Hepatocyte (in vitro differentiated cells): ENCODE measurements at regions not wholly inside any gene's neighbourhood (a gene's known extent, or its start where the extent isn't known, plus 50 kb on each side); places are given as distances from the start of the nearest gene placed in this dataset.
A peak's percentile ranks its signal among the peaks of the same experiment; 100 is the strongest.

ENCODE experiments used
- DNase-seq: peaks from one replicate; pipeline ENCODE4 v3.0.0-alpha.2; 2016; ENCODE audit warnings: low spot score
- H2AFZ ChIP-seq: fragments of 200-600 bp; sonication (generic); 2 replicates; pipeline ENCODE4 v1.6.0; 2016; ENCODE audit warnings: antibody characterized with exemption, mild to moderate bottlenecking
- H3K27ac ChIP-seq: fragments of 200-600 bp; sonication (generic); 2 replicates; pipeline ENCODE4 v1.5.1; 2016; ENCODE audit warnings: mild to moderate bottlenecking
- H3K27me3 ChIP-seq: fragments of 200-600 bp; sonication (generic); 2 replicates; pipeline ENCODE4 v1.6.1; 2016
- H3K36me3 ChIP-seq: fragments of 200-600 bp; sonication (generic); replicated peaks from 2 replicates; pipeline ENCODE4 v1.5.1; 2016; ENCODE audit warnings: low read depth; ENCODE audit not compliant: insufficient read depth
- H3K4me1 ChIP-seq: fragments of 200-600 bp; sonication (generic); 2 replicates; pipeline ENCODE4 v1.5.1; 2016; ENCODE audit warnings: mild to moderate bottlenecking, moderate library complexity; ENCODE audit not compliant: insufficient read depth
- H3K4me2 ChIP-seq: fragments of 200-600 bp; sonication (generic); 2 replicates; pipeline ENCODE4 v1.6.0; 2016
- H3K4me3 ChIP-seq: fragments of 200-600 bp; sonication (generic); 2 replicates; pipeline ENCODE4 v1.5.1; 2016; ENCODE audit warnings: mild to moderate bottlenecking
- H3K79me2 ChIP-seq: fragments of 200-600 bp; sonication (generic); 2 replicates; pipeline ENCODE4 v1.6.0; 2017; ENCODE audit warnings: mild to moderate bottlenecking
- H3K9me2 ChIP-seq: fragments of 200-600 bp; sonication (generic); replicated peaks from 2 replicates; pipeline ENCODE4 v1.6.0; 2017; ENCODE audit warnings: mild to moderate bottlenecking; ENCODE audit not compliant: insufficient read depth
- H3K9me3 ChIP-seq: fragments of 200-600 bp; sonication (generic); 2 replicates; pipeline ENCODE4 v1.5.1; 2016; ENCODE audit warnings: low read depth, mild to moderate bottlenecking
- H4K20me1 ChIP-seq: fragments of 200-600 bp; sonication (generic); 2 replicates; pipeline ENCODE4 v1.6.0; 2016; ENCODE audit warnings: mild to moderate bottlenecking; ENCODE audit not compliant: insufficient read depth, poor library complexity, severe bottlenecking
- CTCF ChIP-seq: fragments of 200-600 bp; sonication (generic); IDR thresholded peaks from 2 replicates; pipeline ENCODE4 v1.5.1; 2016; ENCODE audit warnings: antibody characterized with exemption, mild to moderate bottlenecking; ENCODE audit not compliant: poor library complexity
- EZH2 ChIP-seq: fragments of 200-600 bp; sonication (generic); IDR thresholded peaks from 2 replicates; pipeline ENCODE4 v1.6.1; 2016; ENCODE audit warnings: antibody characterized with exemption, mild to moderate bottlenecking, borderline replicate concordance
- EZH2phosphoT487 ChIP-seq: fragments of 200-600 bp; sonication (generic); IDR thresholded peaks from one replicate; pipeline ENCODE4 v1.6.1; 2018; ENCODE audit warnings: antibody characterized with exemption, mild to moderate bottlenecking, low read depth, moderate library complexity; ENCODE audit not compliant: unreplicated experiment, severe bottlenecking
- WGBS: methylation state at CpG from one replicate; pipeline ENCODE4 v1.1.6; 2016; ENCODE audit warnings: low lambda C conversion rate; ENCODE audit errors: missing lambda C conversion rate; 5-methylcytosine and 5-hydroxymethylcytosine counted together

- Histone ChIP-seq H3K9me3 (no peaks in the 10 kb centered on the region), H3K27ac (no peak overlapping the region), H3K27me3 (no peaks in the 10 kb centered on the region), H3K79me2 (no peaks in the 10 kb centered on the region), H3K4me3 (no peak overlapping the region), H3K36me3 (no peaks in the 10 kb centered on the region), H3K4me1 (no peaks in the 10 kb centered on the region), H2AFZ (no peak overlapping the region), H4K20me1 (no peaks in the 10 kb centered on the region), H3K9me2 (no peaks in the 10 kb centered on the region), H3K4me2 (no peak overlapping the region)
- no peak for TF ChIP-seq EZH2
- no peak for TF ChIP-seq CTCF
- TF ChIP-seq EZH2phosphoT487, result no peak
- 71% methylated on average over 1 of the region's 1 CpG for WGBS
- DNase-seq, result no peak
Measured at GRCh38 chr4:57865264-57865663, 755.1 kb upstream of the IGFBP7 start.

- TF ChIP-seq CTCF (no peak), EZH2phosphoT487 (no peak), EZH2 (no peak)
Measured at GRCh38 chr4:57854748-57855147, 744.6 kb upstream of the IGFBP7 start.

GRCh38 chr4:57850141-57850540, 740.0 kb upstream of the IGFBP7 start:
- Histone ChIP-seq H2AFZ (no peak overlapping the region), H3K9me2 (no peaks in the 10 kb centered on the region), H3K36me3 (no peaks in the 10 kb centered on the region), H3K9me3 (no peaks in the 10 kb centered on the region), H3K27me3 (no peaks in the 10 kb centered on the region), H3K4me2 (no peak overlapping the region), H4K20me1 (no peaks in the 10 kb centered on the region), H3K27ac (no peak overlapping the region), H3K4me1 (peaks cover 4% of the 10 kb centered on the region), H3K79me2 (no peaks in the 10 kb centered on the region), H3K4me3 (no peak overlapping the region)
- no peak for TF ChIP-seq EZH2phosphoT487
- TF ChIP-seq CTCF, result no peak
- no peak for DNase-seq

More at GRCh38 chr4:57854748-57855147, 744.6 kb upstream of the IGFBP7 start:
- Histone ChIP-seq H3K4me2 (peak overlapping the region; percentile 64), H3K9me3 (no peaks in the 10 kb centered on the region), H3K79me2 (no peaks in the 10 kb centered on the region), H3K4me1 (no peaks in the 10 kb centered on the region), H3K4me3 (no peak overlapping the region), H3K9me2 (no peaks in the 10 kb centered on the region), H3K27me3 (no peaks in the 10 kb centered on the region), H2AFZ (peak overlapping the region; percentile 13), H3K36me3 (no peaks in the 10 kb centered on the region), H3K27ac (no peak overlapping the region), H4K20me1 (no peaks in the 10 kb centered on the region)
- 60% methylated on average over 3 of the region's 3 CpGs for WGBS
- no peak for DNase-seq

DNA sequence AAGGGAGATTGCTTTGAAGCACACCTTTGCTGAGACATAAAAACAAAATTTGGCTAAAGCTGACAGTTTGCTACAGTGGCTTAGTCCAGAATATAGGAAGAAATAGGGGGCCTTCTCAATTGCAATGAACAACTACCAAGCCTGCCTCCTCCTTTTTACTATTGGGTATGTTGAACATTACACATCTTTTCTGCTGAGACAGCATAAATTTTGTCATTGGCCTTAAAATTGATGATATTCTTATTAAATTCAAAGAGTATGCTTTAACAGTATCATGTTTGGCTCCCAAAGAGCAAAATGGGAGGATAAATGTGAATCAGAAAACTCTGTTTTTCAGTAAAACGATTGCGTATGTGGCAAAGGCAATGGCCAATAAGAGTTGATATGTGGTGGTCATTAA, 721.9 kb upstream of the IGFBP7 start:
- 93% methylated on average over 2 of the region's 2 CpGs for WGBS
- Histone ChIP-seq H3K27ac (no peak overlapping the region), H4K20me1 (no peaks in the 10 kb centered on the region), H2AFZ (no peak overlapping the region), H3K4me3 (no peak overlapping the region), H3K9me2 (no peaks in the 10 kb centered on the region), H3K9me3 (no peaks in the 10 kb centered on the region), H3K36me3 (no peaks in the 10 kb centered on the region), H3K4me2 (no peak overlapping the region), H3K4me1 (no peaks in the 10 kb centered on the region), H3K79me2 (no peaks in the 10 kb centered on the region), H3K27me3 (no peaks in the 10 kb centered on the region)
- DNase-seq, result no peak
- TF ChIP-seq EZH2phosphoT487 (no peak), EZH2 (no peak), CTCF (no peak)
